CD14-positive monocyte (primary cell): ENCODE measurements at regions not wholly inside any gene's neighbourhood (a gene's known extent, or its start where the extent isn't known, plus 50 kb on each side); places are given as distances from the start of the nearest gene placed in this dataset.

Source experiments
- DNase-seq, 3 donors: peaks; one replicate each; pipeline ENCODE4 v3.0.0-alpha.2; 2011 to 2022
- H2AFZ ChIP-seq: 2 replicates; pipeline ENCODE4 v1.6.0; 2012; ENCODE audit warnings: mild to moderate bottlenecking, low read depth, low read length, inconsistent platforms; ENCODE audit not compliant: insufficient read depth, poor library complexity, severe bottlenecking
- H3K27ac ChIP-seq, 2 donors: 1 replicate in 1 of 2; 2 replicates in 1 of 2; pipeline ENCODE4 v1.5.1; 2012 to 2013; ENCODE audit warnings: low read length in 2 of 2, control low read depth in 1 of 2, inconsistent platforms in 1 of 2, low read depth in 1 of 2, mild to moderate bottlenecking in 1 of 2
- H3K27me3 ChIP-seq, 2 donors: one replicate each; pipeline versions ENCODE4 v1.6.0 to v1.6.1; 2011 to 2013; ENCODE audit warnings: low read length in 2 of 2; ENCODE audit not compliant: control insufficient read depth in 2 of 2, insufficient read depth in 2 of 2
- H3K36me3 ChIP-seq, 2 donors: replicated peaks in 1 of 2; 1 replicate in 1 of 2; 2 replicates in 1 of 2; pipeline versions ENCODE4 v1.5.1 to v1.6.1; 2012 to 2013; ENCODE audit warnings: low read length in 2 of 2, control low read depth in 1 of 2, inconsistent platforms in 1 of 2, mild to moderate bottlenecking in 1 of 2; ENCODE audit not compliant: insufficient read depth in 2 of 2, control insufficient read depth in 1 of 2
- H3K4me1 ChIP-seq, 2 donors: 1 replicate in 1 of 2; 2 replicates in 1 of 2; pipeline versions ENCODE4 v1.5.1 to v1.6.1; 2012 to 2013; ENCODE audit warnings: low read length in 2 of 2, control low read depth in 1 of 2, inconsistent platforms in 1 of 2, mild to moderate bottlenecking in 1 of 2, moderate library complexity in 1 of 2; ENCODE audit not compliant: insufficient read depth in 2 of 2, control insufficient read depth in 1 of 2
- H3K4me2 ChIP-seq: replicated peaks from 2 replicates; pipeline ENCODE3; 2012; ENCODE audit warnings: low read length, moderate library complexity, mild to moderate bottlenecking; ENCODE audit not compliant: poor library complexity, severe bottlenecking; ENCODE audit errors: extremely low read depth
- H3K4me3 ChIP-seq, 3 experiments: fragments of 200-600 bp in 1 of 3; sonication (generic) in 1 of 3; replicated peaks in 1 of 3; 1 replicate in 2 of 3; 2 replicates in 1 of 3; pipeline ENCODE4 v1.5.1; 2011 to 2013; ENCODE audit warnings: low read length in 3 of 3, mild to moderate bottlenecking in 3 of 3, control low read depth in 2 of 3, low read depth in 2 of 3, inconsistent platforms in 1 of 3, moderate library complexity in 1 of 3
- H3K79me2 ChIP-seq: 2 replicates; pipeline ENCODE4 v1.6.0; 2012; ENCODE audit warnings: mild to moderate bottlenecking, control low read depth, inconsistent platforms, low read length, moderate library complexity; ENCODE audit not compliant: insufficient read depth
- H3K9ac ChIP-seq: 2 replicates; pipeline ENCODE4 v1.6.0; 2017; ENCODE audit warnings: low read length, mild to moderate bottlenecking; ENCODE audit not compliant: insufficient read depth, poor library complexity, severe bottlenecking
- H3K9me3 ChIP-seq, 2 donors: replicated peaks in 1 of 2; 1 replicate in 1 of 2; 2 replicates in 1 of 2; pipeline versions ENCODE4 v1.5.1 to v1.6.1; 2012 to 2013; ENCODE audit warnings: low read length in 2 of 2, control low read depth in 1 of 2; ENCODE audit not compliant: control insufficient read depth in 1 of 2, insufficient read depth in 1 of 2
- H4K20me1 ChIP-seq: 2 replicates; pipeline ENCODE4 v1.6.0; 2012; ENCODE audit warnings: mild to moderate bottlenecking, low read length, control low read depth, moderate library complexity; ENCODE audit not compliant: insufficient read depth
- H3K27ac Mint-ChIP-seq, 7 donors: one replicate each; pipeline ENCODE4 v1.8.0; 2020; ENCODE audit warnings: mild to moderate bottlenecking in 7 of 7, mixed read lengths in 7 of 7, moderate library complexity in 6 of 7, inconsistent platforms in 2 of 7
- H3K27me3 Mint-ChIP-seq, 3 donors: one replicate each; pipeline ENCODE4 v1.8.0; 2021 to 2022; ENCODE audit warnings: low read depth in 3 of 3, mild to moderate bottlenecking in 3 of 3, mixed read lengths in 3 of 3, moderate library complexity in 3 of 3, inconsistent platforms in 1 of 3
- H3K36me3 Mint-ChIP-seq, 2 donors: one replicate each; pipeline ENCODE4 v1.8.0; 2020; ENCODE audit warnings: mixed read lengths in 2 of 2, inconsistent platforms in 1 of 2, mild to moderate bottlenecking in 1 of 2
- H3K4me1 Mint-ChIP-seq: one replicate; pipeline ENCODE4 v1.8.0; 2020; ENCODE audit warnings: mild to moderate bottlenecking, mixed read lengths
- H3K4me3 Mint-ChIP-seq, 2 donors: one replicate each; pipeline ENCODE4 v1.8.0; 2020; ENCODE audit warnings: mild to moderate bottlenecking in 2 of 2, mixed read lengths in 2 of 2, moderate library complexity in 1 of 2
- H3K9me3 Mint-ChIP-seq, 7 donors: one replicate each; pipeline ENCODE4 v1.8.0; 2020 to 2022; ENCODE audit warnings: mixed read lengths in 7 of 7, mild to moderate bottlenecking in 6 of 7, moderate library complexity in 6 of 7, inconsistent platforms in 2 of 7
- CTCF ChIP-seq: fragments of 200-600 bp; IDR thresholded peaks from one replicate; pipeline ENCODE4 v1.8.0; 2022; ENCODE audit warnings: antibody characterized with exemption, mild to moderate bottlenecking
- WGBS: methylation state at CpG from one replicate; pipeline ENCODE4 v1.1.5; 2013; ENCODE audit warnings: missing lambda C conversion rate; ENCODE audit not compliant: insufficient coverage; 5-methylcytosine and 5-hydroxymethylcytosine counted together
- intact Hi-C, 2 donors: fragments of 100-400 bp; cut with micrococcal nuclease; formaldehyde crosslinking; loops; one replicate each; pipeline versions ENCODE4 v1.15.0 to v1.15.1; 2023

- no peaks in the 10 kb centered on the region for H3K36me3 ChIP-seq
- no peak overlapping the region for H3K9ac ChIP-seq
- no peak for DNase-seq
- TF ChIP-seq CTCF, result no peak
- H3K4me1 Mint-ChIP-seq, result no peaks in the 10 kb centered on the region
- H3K4me1 ChIP-seq, result no peaks in the 10 kb centered on the region
- H3K27me3 ChIP-seq, result no peaks in the 10 kb centered on the region
- H3K4me3 Mint-ChIP-seq, result no peak overlapping the region
- H3K9me3 Mint-ChIP-seq, result peaks cover 0 to 5% (median 2%) of the 10 kb centered on the region in 7 donors
- no peak overlapping the region for H3K4me3 ChIP-seq
- intact Hi-C loops, result no loop called here
- H4K20me1 ChIP-seq, result no peaks in the 10 kb centered on the region
- no peak overlapping the region for H2AFZ ChIP-seq
- H3K36me3 Mint-ChIP-seq, result no peaks in the 10 kb centered on the region
- no peak overlapping the region for H3K27ac Mint-ChIP-seq
- H3K4me2 ChIP-seq, result no peak overlapping the region
- no CpG with 5 or more reads among the region's 9 CpGs for WGBS
- H3K27me3 Mint-ChIP-seq, result peaks cover 0 to 1% (median 0%) of the 10 kb centered on the region in 3 donors
- no peaks in the 10 kb centered on the region for H3K9me3 ChIP-seq
- H3K27ac ChIP-seq, result no peak overlapping the region
- no peaks in the 10 kb centered on the region for H3K79me2 ChIP-seq
Observed at GRCh38 chr2:16165518-16166326, 225.4 kb downstream of the MYCN start.

GRCh38 chr2:16162491-16163040, 222.2 kb downstream of the MYCN start:
- no peak overlapping the region for H3K4me3 ChIP-seq
- H3K4me1 ChIP-seq, result no peaks in the 10 kb centered on the region
- Mint-ChIP-seq H3K4me3 (no peak overlapping the region), H3K36me3 (no peaks in the 10 kb centered on the region), H3K4me1 (no peaks in the 10 kb centered on the region), H3K27ac (no peak overlapping the region), H3K9me3 (peaks cover 0 to 5% (median 0%) of the 10 kb centered on the region in 7 donors), H3K27me3 (peaks cover 0 to 1% (median 0%) of the 10 kb centered on the region in 3 donors)
- 94% methylated on average over 2 of the region's 4 CpGs for WGBS
- no peak overlapping the region for H3K4me2 ChIP-seq
- no peaks in the 10 kb centered on the region for H3K36me3 ChIP-seq
- no peaks in the 10 kb centered on the region for H3K9me3 ChIP-seq
- intact Hi-C loops, result no loop called here
- DNase-seq, result no peak
- no peaks in the 10 kb centered on the region for H4K20me1 ChIP-seq
- no peak overlapping the region for H3K9ac ChIP-seq
- H3K27ac ChIP-seq, result no peak overlapping the region
- H2AFZ ChIP-seq, result no peak overlapping the region
- H3K27me3 ChIP-seq, result no peaks in the 10 kb centered on the region
- H3K79me2 ChIP-seq, result no peaks in the 10 kb centered on the region
- no peak for TF ChIP-seq CTCF
